HG03469 (cell line): ENCODE measurements at regions not wholly inside any gene's neighbourhood (a gene's known extent, or its start where the extent isn't known, plus 50 kb on each side); places are given as distances from the start of the nearest gene placed in this dataset.

Experiments
- ATAC-seq: cut with Tn5 transposase; IDR thresholded peaks from one replicate; pipeline ENCODE4 v1.9.1; 2021; ENCODE audit warnings: mild to moderate bottlenecking, moderate library complexity, moderate number of reproducible peaks; ENCODE audit not compliant: unreplicated experiment

GRCh38 chr2:53275743-53276142, 491.9 kb upstream of the CHAC2 start:
- ATAC-seq, result no peak

GRCh38 chr2:53268626-53269025, 499.0 kb upstream of the CHAC2 start:
- ATAC-seq, result no peak

- no peak for ATAC-seq
These were observed 499.5 kb upstream of the CHAC2 start for GRCh38 chr2:53268086-53268485.

GRCh38 chr2:53265544-53266299, 501.9 kb upstream of the CHAC2 start:
- ATAC-seq, result no peak

GRCh38 chr2:53260568-53260967, 507.0 kb upstream of the CHAC2 start:
- no peak for ATAC-seq

- no peak for ATAC-seq
These were observed 508.1 kb upstream of the CHAC2 start for GRCh38 chr2:53259395-53260009.

GRCh38 chr2:53257287-53257686, 510.3 kb upstream of the CHAC2 start:
- ATAC-seq, result no peak

- no peak for ATAC-seq
These were observed 514.4 kb upstream of the CHAC2 start for GRCh38 chr2:53253244-53253643.

GRCh38 chr2:53252115-53252514, 515.5 kb upstream of the CHAC2 start:
- no peak for ATAC-seq

GRCh38 chr2:53247956-53248735, 519.5 kb upstream of the CHAC2 start:
- no peak for ATAC-seq

GRCh38 chr2:53243430-53243829, 524.2 kb upstream of the CHAC2 start:
- ATAC-seq, result no peak

GRCh38 chr2:53242090-53242489, 525.5 kb upstream of the CHAC2 start:
- no peak for ATAC-seq

- ATAC-seq, result no peak
These were observed 531.6 kb upstream of the CHAC2 start for GRCh38 chr2:53235836-53236582.

GRCh38 chr2:53234548-53234903, 533.1 kb upstream of the CHAC2 start:
- no peak for ATAC-seq

- ATAC-seq, result no peak
These were observed 533.7 kb upstream of the CHAC2 start for GRCh38 chr2:53233759-53234547.

GRCh38 chr2:53231908-53232307, 535.7 kb upstream of the CHAC2 start:
- ATAC-seq, result no peak

- ATAC-seq, result no peak
These were observed 536.9 kb upstream of the CHAC2 start for GRCh38 chr2:53230691-53231090.

- ATAC-seq, result no peak
These were observed 540.1 kb upstream of the CHAC2 start for GRCh38 chr2:53227535-53227934.

- ATAC-seq, result no peak
These were observed 546.6 kb upstream of the CHAC2 start for GRCh38 chr2:53220969-53221368.

- no peak for ATAC-seq
These were observed 550.4 kb upstream of the CHAC2 start for GRCh38 chr2:53217250-53217649.
